SIG-M5 (cell line): ENCODE measurements at regions not wholly inside any gene's neighbourhood (a gene's known extent, or its start where the extent isn't known, plus 50 kb on each side); places are given as distances from the start of the nearest gene placed in this dataset.
"Not testable (repeated sequence)": the region's sequence is repeated elsewhere in the genome, so short reads cannot be mapped to it uniquely, and the experiment has no call there.

ENCODE experiments used
- DNase-seq: peaks from one replicate; lab custom pipeline; 2025; lab: John Stamatoyannopoulos, UW

GRCh38 chr15:98330258-98330657, 318.1 kb upstream of the IGF1R start:
- DNase-seq = no peak

- no peak for DNase-seq
These were observed 317.5 kb upstream of the IGF1R start for GRCh38 chr15:98330692-98331435.

- no peak for DNase-seq
These were observed 316.7 kb upstream of the IGF1R start for GRCh38 chr15:98331676-98332075.

GRCh38 chr15:98333251-98333650, 315.1 kb upstream of the IGF1R start:
- no peak for DNase-seq

- DNase-seq = no peak
These were observed 305.4 kb upstream of the IGF1R start for GRCh38 chr15:98342911-98343310.

- no peak for DNase-seq
These were observed 303.7 kb upstream of the IGF1R start for GRCh38 chr15:98344591-98344990.

GRCh38 chr15:98347001-98347400, 301.3 kb upstream of the IGF1R start:
- no peak for DNase-seq

- DNase-seq = no peak
These were observed 300.5 kb upstream of the IGF1R start for GRCh38 chr15:98347866-98348265.

GRCh38 chr15:98350276-98350675, 298.1 kb upstream of the IGF1R start:
- DNase-seq = no peak

GRCh38 chr15:98358274-98358673, 290.1 kb upstream of the IGF1R start:
- DNase-seq = not testable (repeated sequence)

GRCh38 chr15:98358971-98359370, 289.4 kb upstream of the IGF1R start:
- DNase-seq = no peak

GRCh38 chr15:98363416-98363815, 284.9 kb upstream of the IGF1R start:
- DNase-seq = no peak

GRCh38 chr15:98363955-98364354, 284.4 kb upstream of the IGF1R start:
- no peak for DNase-seq

- DNase-seq = no peak
These were observed 279.1 kb upstream of the IGF1R start for GRCh38 chr15:98369081-98369716.

GRCh38 chr15:98375513-98376340, 272.6 kb upstream of the IGF1R start:
- no peak for DNase-seq

GRCh38 chr15:98380721-98381120, 267.6 kb upstream of the IGF1R start:
- no peak for DNase-seq

- DNase-seq = no peak
These were observed 266.9 kb upstream of the IGF1R start for GRCh38 chr15:98381446-98381845.

- no peak for DNase-seq
These were observed 266.2 kb upstream of the IGF1R start for GRCh38 chr15:98382139-98382538.

- no peak for DNase-seq
These were observed 264.8 kb upstream of the IGF1R start for GRCh38 chr15:98383571-98383970.

- no peak for DNase-seq
These were observed 263.9 kb upstream of the IGF1R start for GRCh38 chr15:98384328-98385029.

- no peak for DNase-seq
These were observed 262.5 kb upstream of the IGF1R start for GRCh38 chr15:98385752-98386381.

- DNase-seq = no peak
These were observed 261.8 kb upstream of the IGF1R start for GRCh38 chr15:98386561-98386960.
